ENCODE measurements at regions not wholly inside any gene's neighbourhood (a gene's known extent, or its start where the extent isn't known, plus 50 kb on each side); places are given as distances from the start of the nearest gene placed in this dataset.

DNA sequence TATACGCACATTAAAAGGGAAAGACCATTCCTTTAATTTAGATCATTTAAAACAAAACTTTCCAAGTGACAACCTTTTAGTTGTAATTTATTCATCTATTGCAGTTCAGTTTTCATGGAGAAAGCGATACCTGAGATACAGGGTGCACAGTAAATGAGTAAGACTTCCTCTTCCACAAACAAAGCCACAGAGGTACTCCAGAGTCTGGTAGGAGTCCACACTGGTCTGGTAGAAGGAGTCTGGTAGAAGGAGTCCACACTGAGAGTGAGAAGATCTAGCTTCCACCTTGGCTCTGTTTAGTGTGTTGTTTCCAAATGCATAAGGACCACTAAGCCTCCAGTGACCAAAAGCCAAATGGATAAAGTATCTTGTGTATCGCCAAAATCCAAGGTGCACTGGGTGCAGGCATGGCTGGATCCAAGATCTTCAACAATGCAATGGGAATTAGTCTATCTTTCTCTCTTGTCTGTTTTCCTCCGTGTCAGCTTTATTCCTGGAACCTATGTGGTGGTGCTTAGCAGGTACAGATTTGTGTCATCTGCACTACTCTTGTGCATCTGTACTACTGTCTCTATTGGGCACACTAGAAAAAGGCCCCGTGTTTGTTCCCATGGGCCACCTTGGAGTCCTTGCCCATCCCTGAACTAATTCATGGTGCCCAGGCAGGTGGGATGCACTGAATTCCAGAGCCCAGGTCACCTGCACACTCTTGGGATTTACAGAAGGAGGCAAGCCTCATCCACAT, 331.1 kb downstream of the BCL11B start:
- DNase-seq (ENCODE audit: low spot score): no peak

DNA sequence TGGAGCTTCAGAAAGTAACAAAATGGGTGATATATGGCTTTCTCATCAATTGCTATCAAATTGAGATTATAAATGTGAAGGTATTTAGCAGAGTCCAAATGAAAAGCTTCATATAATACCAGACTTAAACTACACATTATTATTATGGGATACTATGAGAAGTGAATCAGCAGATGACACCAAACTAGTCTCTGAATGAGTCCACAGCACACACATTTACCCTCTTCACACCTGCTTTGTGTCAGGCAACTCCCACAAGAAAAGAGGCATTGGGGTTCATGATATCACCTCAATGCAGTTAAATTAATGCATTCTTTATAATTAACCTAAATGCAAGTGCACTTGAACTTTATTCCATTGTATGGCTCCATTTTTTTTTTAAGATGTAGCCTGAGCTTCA, 330.5 kb downstream of the BCL11B start:
- no peak for DNase-seq (ENCODE audit: low spot score)

- DNase-seq (ENCODE audit: low spot score): no peak
Observed at GRCh38 chr14:98943907-98944306, 328.1 kb downstream of the BCL11B start.

- no peak for DNase-seq (ENCODE audit: low spot score)
Observed at GRCh38 chr14:98944989-98945388, 327.0 kb downstream of the BCL11B start.

- DNase-seq (ENCODE audit: low spot score): no peak
Observed at GRCh38 chr14:98945611-98946570, 326.1 kb downstream of the BCL11B start.

DNA sequence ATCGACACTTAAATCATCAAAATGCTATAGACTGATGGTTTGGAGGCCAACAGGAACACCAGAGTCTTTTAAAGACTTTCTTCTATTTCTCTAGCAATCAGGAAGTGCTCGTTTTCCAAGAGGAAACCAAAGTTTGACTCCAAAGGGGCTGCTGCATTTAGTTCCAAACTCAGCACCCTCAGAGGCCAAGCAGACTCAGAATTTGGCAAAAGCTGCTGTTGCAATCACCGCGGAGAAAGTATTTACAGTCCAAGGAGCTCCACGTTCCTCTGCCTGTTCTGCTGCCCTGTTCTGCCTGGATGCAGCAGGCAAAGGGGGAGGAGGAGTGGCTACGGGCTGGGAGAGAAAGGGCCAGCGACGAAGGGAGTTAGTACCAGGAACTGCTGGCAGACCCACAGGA, 325.1 kb downstream of the BCL11B start:
- DNase-seq (ENCODE audit: low spot score): no peak

DNA sequence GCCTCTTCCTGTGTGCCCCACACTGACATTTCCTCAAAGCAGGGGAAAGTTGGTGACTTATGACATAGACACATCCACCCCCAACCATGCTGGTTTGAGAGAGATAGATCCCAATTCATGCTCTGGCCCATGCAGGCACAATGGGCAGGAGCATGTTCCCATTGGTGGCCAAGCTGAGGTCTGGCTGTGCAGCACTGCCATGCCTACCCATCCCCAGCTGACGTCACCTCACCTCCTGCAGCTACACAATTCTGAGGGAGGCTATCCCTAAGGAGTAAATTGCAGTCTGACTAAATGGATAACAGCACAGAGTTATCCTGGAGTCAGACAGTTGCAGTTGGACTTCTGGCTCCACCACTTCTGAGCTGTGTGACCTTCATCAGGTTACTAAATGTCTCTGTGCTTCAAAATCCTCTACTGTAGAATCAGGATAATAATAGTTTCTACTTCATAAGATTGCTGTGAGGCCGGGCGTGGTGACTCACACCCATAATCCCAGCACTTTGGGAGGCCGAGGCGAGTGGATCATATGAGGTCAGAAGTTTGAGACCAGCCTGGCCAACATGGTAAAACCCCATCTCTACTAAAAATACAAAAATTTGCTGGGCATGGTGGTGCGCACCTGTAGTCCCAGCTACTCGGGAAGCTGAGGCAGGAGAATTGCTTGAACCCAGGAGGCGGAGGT, 323.9 kb downstream of the BCL11B start:
- DNase-seq (ENCODE audit: low spot score): no peak

GRCh38 chr14:98949051-98949450, 322.9 kb downstream of the BCL11B start:
- DNase-seq (ENCODE audit: low spot score): no peak

DNA sequence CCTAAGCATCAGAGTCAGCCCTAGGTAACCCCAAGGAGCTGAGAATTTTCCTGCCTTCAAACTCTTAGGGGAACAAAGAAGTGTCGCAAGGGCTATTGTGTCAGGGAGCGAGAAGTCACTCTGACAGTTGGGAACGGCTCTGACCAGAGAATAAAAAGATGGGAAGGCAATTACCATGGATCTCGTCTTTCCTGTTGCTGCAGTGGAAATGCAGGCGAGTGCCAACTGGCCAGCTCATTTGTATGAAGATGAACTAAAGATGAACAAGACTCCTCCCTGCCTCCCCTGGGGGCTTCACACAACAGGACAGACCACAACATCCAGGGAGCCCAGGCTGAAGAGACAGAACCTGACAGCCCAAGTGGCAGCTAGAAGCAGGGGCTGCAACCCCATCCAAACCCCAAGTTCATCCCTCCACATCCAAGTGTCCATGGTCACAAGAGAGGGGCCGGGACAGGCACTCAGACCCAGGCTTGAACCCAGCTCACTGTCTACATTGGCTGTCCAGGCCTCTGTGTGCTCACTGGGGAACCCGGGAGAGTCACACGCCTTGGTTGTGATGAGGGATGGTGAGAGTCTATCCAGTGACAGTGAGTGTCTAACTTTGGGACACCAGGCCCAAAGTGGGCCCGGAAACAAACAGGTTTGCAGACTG, 322.4 kb downstream of the BCL11B start:
- no peak for DNase-seq (ENCODE audit: low spot score)

DNA sequence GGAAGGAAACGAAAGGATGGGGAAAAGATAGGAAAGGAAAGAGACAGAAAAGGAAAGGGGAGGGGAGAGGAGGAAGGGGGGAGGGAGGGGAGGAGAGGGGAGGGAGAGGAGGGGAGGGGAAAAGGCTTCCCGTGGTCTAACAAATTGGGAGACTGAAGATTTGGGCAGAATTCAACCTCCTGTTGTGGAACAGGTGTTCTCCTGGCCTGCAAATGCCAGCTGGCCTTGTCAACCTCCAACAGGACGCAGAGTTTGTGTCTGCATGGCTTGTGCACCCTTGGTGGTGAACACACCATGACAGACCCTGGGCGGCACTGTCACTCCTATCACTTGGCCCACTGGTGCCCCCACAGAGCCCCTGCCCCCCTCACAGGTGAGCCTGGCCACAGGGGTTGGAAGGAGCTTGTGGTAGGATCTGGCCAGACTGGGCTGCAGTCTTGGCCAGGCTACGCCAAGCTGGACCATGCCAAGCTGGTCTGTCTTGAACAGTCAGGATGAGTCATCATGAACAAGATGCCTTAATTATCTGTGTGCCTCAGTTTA, 321.6 kb downstream of the BCL11B start:
- DNase-seq (ENCODE audit: low spot score): no peak

GRCh38 chr14:98951031-98951430, 321.0 kb downstream of the BCL11B start:
- DNase-seq (ENCODE audit: low spot score): no peak

DNA sequence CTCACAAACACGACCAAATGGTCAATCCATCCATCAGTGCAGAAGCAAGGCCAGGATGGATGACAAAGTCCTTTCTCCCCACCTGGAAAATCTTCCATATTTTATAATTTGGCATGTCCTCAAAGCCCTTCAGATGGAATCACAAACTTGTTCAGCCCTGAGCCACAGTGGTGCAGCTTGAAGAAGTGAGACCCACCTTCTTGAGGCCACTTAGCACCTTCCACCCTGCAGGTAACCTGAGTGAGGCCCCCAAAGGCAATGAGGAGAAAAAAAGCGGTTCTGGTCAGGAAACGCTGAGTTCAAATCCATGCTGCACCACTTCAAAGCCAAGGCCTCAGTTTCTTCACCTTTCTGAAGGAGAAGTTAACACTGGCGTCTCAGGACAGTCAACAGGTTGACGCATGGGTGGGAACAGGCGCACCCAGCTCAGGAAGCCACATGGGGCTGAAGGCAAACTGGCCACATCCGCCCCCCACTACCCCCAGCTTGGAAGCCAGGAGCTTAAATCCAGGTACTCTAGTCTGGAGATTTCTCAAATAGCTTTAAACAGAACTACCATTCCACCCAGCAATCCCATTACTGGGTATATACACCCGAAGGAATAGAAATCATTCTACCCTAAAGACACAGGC, 320.4 kb downstream of the BCL11B start:
- DNase-seq (ENCODE audit: low spot score): no peak

GRCh38 chr14:98952593-98953350, 319.2 kb downstream of the BCL11B start:
- DNase-seq (ENCODE audit: low spot score): no peak

DNA sequence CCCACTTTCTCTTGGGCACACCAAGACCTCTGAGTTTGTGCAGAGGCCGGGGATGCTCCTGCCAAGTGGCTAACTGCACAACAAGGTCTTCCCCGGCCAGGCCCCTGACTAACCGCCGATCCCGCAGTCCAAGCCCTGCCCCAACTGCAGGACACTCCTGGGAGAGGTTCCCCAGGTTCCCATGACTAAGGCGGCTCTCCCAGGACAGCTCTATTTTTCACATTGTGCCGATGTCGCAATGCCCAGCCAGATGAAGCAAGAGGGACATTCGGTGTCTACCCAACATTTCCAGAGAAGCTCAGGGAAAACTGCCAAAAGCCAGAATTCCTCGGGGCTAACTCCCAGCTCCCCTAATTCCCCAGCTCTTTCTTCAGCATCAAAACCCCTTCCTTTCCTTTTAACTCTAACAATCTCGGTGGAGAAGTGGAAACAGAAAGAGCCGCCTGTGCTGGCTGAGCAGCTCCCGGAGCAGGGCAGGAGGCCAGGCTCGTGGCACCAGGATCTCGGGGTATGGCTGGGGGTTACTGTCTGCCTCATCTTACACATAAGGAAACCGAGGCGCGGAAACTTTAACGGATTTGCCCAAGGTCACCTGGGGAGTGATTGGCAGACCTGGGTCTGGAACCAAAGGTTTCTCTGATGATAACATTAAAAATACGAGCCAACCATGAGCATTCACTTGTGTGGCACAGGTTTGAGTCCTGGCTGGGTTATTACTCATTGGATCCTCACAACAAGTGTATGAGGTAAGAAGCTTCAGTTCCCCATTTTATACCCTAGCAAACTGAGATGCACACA, 318.2 kb downstream of the BCL11B start:
- DNase-seq (ENCODE audit: low spot score): no peak

GRCh38 chr14:98954349-98955000, 317.5 kb downstream of the BCL11B start:
- DNase-seq (ENCODE audit: low spot score): no peak

GRCh38 chr14:98955036-98955740, 316.8 kb downstream of the BCL11B start:
- no peak for DNase-seq (ENCODE audit: low spot score)

- DNase-seq (ENCODE audit: low spot score): no peak
Observed at GRCh38 chr14:98955741-98956070, 316.3 kb downstream of the BCL11B start.

- no peak for DNase-seq (ENCODE audit: low spot score)
Observed at GRCh38 chr14:98956181-98956580, 315.8 kb downstream of the BCL11B start.

- no peak for DNase-seq (ENCODE audit: low spot score)
Observed at GRCh38 chr14:98956661-98957060, 315.3 kb downstream of the BCL11B start.

All from CD4-positive, alpha-beta T cell treated with Interleukin-15 for 4 hours (primary cell).